ENCODE measurements at regions not wholly inside any gene's neighbourhood (a gene's known extent, or its start where the extent isn't known, plus 50 kb on each side); places are given as distances from the start of the nearest gene placed in this dataset.

- DNase-seq = no peak
Measured at GRCh38 chr12:124504273-124505000, 63.0 kb downstream of the NCOR2 start.

- no peak for DNase-seq
Measured at GRCh38 chr12:124503305-124503704, 64.1 kb downstream of the NCOR2 start.

- no peak for DNase-seq
Measured at GRCh38 chr12:124502379-124502778, 65.0 kb downstream of the NCOR2 start.

- no peak for DNase-seq
Measured at GRCh38 chr12:124501827-124502226, 65.6 kb downstream of the NCOR2 start.

GRCh38 chr12:124501112-124501561, 66.3 kb downstream of the NCOR2 start:
- DNase-seq = no peak

- no peak for DNase-seq
Measured at GRCh38 chr12:124499898-124500244, 67.5 kb downstream of the NCOR2 start.

GRCh38 chr12:124499190-124499753, 68.1 kb downstream of the NCOR2 start:
- no peak for DNase-seq

- DNase-seq = no peak
Measured at GRCh38 chr12:124498275-124499189, 68.9 kb downstream of the NCOR2 start.

GRCh38 chr12:124497658-124498057, 69.8 kb downstream of the NCOR2 start:
- DNase-seq = no peak

GRCh38 chr12:124497039-124497438, 70.4 kb downstream of the NCOR2 start:
- no peak for DNase-seq

GRCh38 chr12:124496584-124496983, 70.8 kb downstream of the NCOR2 start:
- no peak for DNase-seq

- no peak for DNase-seq
Measured at GRCh38 chr12:124495194-124495983, 72.0 kb downstream of the NCOR2 start.

- no peak for DNase-seq
Measured at GRCh38 chr12:124494751-124495129, 72.7 kb downstream of the NCOR2 start.

- DNase-seq = no peak
Measured at GRCh38 chr12:124493809-124494750, 73.3 kb downstream of the NCOR2 start.

- DNase-seq = no peak
Measured at GRCh38 chr12:124492879-124493808, 74.3 kb downstream of the NCOR2 start.

- no peak for DNase-seq
Measured at GRCh38 chr12:124491856-124492420, 75.5 kb downstream of the NCOR2 start.

- DNase-seq = no peak
Measured at GRCh38 chr12:124491310-124491709, 76.1 kb downstream of the NCOR2 start.

GRCh38 chr12:124490584-124491305, 76.7 kb downstream of the NCOR2 start:
- no peak for DNase-seq

GRCh38 chr12:124489915-124490583, 77.4 kb downstream of the NCOR2 start:
- no peak for DNase-seq

Measured in NCI-H2227 treated with DMSO at 0.1 percent for 48 hours (cell line).